Stimulated activated CD4-positive, alpha-beta T cell treated with anti-CD3 and anti-CD28 coated beads, Interleukin-2, amount 100 ng/mL, for 4 hours (primary cell): ENCODE measurements at regions not wholly inside any gene's neighbourhood (a gene's known extent, or its start where the extent isn't known, plus 50 kb on each side); places are given as distances from the start of the nearest gene placed in this dataset.
"Not testable (repeated sequence)": the region's sequence is repeated elsewhere in the genome, so short reads cannot be mapped to it uniquely, and the experiment has no call there.

Experiments
- DNase-seq: peaks from one replicate; pipeline ENCODE4 v3.0.0-alpha.2; 2020; ENCODE audit warnings: low read depth

DNA sequence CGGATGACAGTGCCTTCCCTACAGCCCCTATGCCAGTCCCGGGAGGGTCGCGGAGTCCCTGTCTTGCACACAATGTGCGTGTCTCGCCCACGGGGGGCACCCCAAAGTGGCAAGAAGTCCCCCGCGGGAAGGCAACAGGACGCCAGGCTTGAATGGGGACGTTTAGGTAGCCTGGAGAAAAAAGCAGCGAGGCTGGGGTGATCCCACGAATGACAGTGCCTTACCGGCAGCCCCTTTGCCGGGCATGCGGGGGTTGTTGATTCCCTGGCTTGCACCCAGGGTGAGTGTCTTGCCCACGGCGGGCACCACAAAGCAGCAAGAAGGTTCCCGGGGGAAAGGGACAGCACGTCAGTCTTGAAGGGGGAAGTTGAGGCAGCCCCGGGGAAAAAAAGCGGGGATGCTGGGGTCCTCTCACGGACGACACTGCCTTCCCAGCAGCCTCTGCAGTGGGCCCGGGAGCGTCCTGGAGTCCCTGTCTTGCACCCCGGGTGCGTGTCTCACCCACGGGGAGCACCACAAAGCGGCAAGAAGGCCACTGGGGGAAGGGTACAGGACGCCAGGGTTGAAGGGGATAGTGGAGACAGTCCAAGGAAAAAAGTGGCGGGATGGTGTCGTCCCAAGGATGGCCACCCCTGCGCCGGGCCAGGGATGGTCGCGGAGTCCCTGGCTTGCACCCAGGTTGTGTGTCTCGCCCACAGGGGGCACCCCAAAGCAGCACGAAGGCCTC lies 156.8 kb upstream of the ALG10B start:
- no peak for DNase-seq

DNA sequence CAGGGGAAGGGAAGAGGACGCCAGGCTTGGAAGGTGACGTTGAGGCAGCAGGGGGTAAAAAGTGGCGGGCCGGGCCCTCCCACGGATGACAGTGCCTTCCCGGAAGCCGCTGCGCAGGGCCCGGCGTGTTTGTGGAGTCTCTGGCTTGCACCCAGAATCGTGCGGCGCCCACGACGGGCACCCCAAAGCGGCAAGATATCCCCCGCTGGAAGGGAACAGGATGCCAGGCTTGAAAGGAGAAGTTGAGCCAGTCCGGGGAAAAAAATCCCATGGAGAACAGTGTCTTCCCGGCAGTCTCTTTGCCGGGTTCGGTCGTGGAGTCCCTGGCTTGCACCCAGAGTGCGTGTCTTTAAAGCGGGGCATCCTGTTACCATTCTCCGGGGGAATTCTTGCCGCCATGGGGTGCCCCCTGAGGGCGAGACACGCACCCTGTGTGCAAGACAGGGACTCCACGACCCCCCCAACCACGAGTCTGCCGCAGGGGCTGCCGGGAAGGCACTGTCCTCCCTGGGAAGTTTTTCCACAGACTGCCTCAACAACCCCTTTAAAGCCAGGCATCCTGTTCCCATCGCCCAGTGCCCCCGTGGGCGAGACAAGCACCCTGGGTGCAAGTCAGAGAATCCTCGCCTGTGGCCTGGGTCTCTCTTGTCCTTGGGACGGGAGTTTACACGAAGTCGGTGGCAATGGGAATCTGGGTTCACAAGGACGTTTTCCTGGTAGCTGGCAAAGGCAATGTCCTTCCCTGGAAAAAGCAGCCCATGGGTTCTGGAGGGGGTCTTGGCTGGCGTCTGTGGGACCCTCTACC lies 156.1 kb upstream of the ALG10B start:
- DNase-seq, result no peak

DNA sequence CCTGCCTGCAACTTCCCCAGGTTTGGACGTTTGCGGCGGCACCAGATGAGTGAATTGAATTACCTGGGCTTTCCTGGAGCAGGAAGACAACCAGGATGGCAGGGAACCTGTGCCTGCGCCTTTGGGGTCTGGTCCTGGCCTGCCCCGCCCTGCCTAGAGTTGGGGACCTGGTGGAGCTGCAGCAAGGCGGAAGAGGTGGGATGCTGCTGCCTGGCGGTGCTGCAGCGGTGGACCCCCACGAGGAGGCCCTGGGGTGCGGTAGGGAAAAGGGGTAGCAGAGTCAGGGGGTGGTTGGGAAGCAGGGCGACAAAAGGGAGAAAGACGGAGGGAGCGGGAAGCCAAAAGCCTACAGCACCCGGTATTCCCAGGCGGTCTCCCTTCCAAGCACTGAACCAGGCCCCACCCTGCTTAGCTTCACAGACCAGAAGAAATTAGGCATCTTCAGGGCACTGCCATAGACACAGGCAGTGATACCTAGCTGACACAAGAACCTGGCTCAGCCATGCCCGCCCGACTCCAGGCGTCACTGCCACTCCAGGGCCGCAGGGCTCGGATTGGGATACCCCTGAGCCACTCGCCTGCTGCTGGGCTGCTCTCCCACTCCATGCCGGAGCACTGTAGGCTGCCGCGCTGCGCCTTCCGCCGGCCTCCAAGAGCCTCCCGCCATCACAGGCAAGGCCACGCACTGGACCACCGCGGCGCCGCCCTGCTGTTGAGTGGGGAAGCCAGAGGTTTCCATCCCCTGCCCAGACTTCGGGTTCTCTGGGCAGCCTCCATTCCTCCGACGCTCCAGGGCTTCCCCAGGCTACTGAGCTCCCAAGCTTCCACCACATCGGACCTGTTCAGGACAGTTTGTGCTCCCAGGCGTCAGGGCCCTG lies 155.2 kb upstream of the ALG10B start:
- no peak for DNase-seq

DNA sequence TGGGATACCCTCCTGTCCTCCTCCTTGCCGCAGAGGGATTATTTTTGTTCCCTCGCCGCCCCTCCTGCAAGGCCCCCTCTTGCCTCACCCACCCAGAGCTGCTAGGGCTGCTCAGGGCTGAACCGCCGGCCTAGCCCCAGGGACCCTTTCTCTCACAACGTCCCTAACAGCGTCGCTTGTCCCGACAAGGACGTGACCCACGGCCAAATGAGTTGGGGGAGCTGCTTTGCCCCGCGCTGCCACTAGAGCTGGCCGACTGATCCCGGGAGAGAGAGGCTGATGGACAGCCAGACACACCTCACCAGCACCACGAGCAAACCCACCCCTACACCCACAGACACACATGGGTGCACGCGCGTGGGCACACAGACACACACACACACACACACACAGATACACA lies 154.6 kb upstream of the ALG10B start:
- no peak for DNase-seq

DNA sequence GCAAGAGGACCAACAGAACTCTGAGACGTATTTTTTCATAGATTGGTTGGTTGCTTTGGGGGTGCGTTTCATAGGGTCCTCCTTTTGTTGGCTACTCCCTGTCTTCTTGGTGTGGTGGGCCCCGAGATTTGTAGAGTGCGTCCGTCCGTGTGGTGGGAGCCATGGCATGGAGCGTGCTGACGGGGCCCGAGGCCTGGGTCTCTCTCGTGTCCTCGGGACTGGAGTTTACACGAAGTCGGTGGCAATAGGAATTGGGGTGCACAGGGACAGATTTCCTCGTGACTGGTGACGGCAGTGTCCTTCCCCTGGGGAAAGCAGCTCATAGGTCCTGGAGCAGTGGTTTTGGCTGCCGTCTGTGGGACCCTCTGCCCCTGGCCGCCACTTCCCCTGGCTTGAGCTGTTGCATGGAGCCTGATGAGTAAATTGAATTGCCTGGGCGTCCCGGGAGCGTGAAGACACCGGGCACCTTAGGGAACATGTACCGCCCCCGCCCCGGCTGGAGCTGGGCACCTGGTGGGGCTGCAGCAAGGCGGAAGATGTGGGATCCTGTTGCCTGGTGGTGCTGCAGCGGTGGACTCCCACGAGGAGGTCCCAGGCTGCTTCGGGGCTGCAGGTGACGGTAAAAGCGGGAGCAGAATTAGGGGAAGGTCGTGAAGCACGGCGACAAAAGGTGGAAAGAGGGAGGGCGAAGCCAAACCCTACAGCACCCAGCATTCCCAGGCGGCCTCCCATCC lies 153.7 kb upstream of the ALG10B start:
- DNase-seq, result no peak

- no peak for DNase-seq
Observed at GRCh38 chr12:38163442-38163801, 153.2 kb upstream of the ALG10B start.

GRCh38 chr12:38166225-38166624 lies 150.3 kb upstream of the ALG10B start:
- DNase-seq, result no peak

DNA sequence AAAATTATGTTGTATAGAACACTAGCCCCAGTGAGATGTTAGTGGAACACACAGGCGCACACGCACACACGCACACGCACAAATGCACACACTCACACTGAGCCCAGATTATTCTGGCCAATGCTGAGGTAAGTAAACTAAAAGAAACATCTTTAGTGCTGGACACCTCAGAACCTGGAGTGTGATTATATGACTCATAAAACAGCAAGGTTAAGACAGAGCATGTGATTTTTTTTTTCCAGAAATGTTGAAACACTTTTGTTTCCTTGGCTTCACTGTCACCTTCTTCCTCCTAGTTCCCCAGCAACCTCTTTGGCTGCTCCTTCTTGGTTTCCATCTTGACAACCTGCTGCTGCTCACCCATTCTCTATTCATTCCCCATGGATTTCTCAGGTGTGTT lies 141.0 kb upstream of the ALG10B start:
- no peak for DNase-seq

DNA sequence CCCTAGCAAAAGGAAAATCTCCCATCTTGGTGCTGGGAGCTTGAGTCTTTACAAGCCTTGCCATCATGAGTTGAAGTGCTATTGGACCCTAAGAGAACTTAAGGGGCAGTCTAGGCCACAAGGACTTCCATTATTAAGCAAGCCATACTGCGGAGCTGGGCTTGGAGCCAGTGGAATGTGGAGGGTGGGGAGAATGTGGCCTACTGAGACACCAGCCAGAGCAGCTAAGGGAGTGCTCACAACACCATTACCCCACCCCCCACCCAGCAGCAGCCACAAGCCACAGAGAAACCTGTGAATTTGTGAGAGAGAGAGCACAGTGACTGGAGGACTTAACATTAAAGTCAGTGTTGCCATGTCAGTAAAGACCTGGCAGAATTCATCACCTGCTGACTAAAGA lies 133.0 kb upstream of the ALG10B start:
- DNase-seq, result not testable (repeated sequence)

DNA sequence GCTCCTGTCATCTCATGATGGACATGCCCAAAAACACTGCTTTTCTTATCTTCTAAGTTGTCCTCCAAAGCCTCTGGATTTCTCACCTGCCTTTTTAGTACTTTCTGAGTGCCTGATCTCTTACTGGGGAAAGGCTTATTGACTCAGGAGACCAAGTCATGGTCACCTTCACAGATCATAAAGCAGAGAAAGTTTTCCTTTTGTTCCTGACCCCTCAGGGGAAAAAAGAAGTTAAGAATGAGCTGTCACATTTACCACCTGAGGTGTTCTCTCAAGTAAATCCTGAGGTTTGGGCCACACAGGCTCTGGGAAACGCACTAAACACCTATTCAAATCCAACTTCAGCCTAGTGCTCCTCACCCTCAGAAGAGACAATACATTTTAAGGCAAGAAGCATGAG lies 119.3 kb upstream of the ALG10B start:
- DNase-seq, result not testable (repeated sequence)

DNA sequence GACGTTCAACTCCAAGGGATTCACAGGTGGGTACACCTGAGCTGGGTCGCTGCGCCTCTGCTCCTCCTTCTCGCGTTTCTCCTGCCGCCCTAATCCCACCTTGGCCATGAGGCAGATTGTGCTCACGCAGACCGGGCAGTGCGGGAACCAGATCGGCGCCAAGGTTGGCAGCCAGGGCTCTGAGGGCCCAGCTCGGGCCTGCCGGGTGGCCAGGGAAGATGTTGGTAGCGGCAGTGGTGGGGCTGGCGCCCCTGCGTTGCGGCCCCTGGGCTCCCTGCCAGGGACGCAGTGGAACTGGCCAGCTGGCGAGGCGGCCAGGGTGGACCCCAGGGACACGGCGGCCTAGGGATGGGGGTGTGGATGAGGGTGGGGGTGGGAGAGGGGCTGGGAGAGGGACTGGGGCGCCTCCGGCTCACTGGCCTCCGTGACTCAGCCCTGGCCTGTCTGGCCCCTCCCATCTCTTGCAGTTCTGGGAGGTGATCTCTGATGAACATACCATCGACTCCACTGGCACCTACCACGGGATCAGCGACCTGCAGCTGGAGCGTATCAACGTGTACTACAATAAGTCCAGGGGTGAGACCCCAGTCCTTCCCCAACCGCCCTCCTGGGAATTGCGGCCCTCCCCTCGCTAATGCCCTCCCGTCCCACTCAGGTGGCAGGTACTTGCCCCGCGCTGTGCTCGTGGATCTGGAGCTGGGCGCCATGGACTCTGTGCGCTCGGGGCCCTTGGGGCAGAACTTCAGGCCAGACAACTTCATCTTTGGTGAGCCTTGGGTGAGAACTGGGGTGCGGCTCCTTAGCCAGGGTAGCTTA lies 114.9 kb upstream of the ALG10B start:
- no peak for DNase-seq

- DNase-seq, result no peak
Observed at GRCh38 chr12:38204831-38205230, 111.7 kb upstream of the ALG10B start.

GRCh38 chr12:38222011-38222410 lies 94.6 kb upstream of the ALG10B start:
- no peak for DNase-seq

- not testable (repeated sequence) for DNase-seq
Observed at GRCh38 chr12:38238328-38238727, 78.2 kb upstream of the ALG10B start.

- no peak for DNase-seq
Observed at GRCh38 chr12:38253778-38254177, 62.8 kb upstream of the ALG10B start.

DNA sequence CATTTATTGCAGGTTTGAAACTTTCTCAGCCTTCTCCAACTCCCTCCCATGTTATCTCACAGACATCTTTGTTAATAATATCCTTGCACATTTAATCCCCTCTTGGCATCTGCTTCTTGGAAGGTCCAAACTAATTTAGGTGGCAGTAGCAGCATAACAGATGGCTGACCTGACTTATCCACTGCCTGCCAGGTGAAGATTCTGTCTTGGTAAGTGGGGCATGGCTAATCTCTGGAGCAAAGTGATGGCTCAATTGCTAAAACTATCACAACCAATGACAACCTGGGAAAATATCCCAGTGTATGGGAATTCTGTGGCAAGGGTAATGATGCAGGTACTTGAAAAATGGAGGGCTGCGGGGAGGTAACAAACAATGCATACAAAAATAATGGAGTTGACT lies 58.2 kb upstream of the ALG10B start:
- DNase-seq, result no peak
